Hematopoietic multipotent progenitor cell treated with erythropoietin and hydrocortisone succinate and interleukin-3 and kit ligand, for 4 days (in vitro differentiated cells): ENCODE measurements at regions not wholly inside any gene's neighbourhood (a gene's known extent, or its start where the extent isn't known, plus 50 kb on each side); places are given as distances from the start of the nearest gene placed in this dataset.
A peak's percentile ranks its signal among the peaks of the same experiment; 100 is the strongest.

Experiments used
- DNase-seq: peaks from one replicate; pipeline ENCODE4 v3.0.0-alpha.2; 2015

DNA sequence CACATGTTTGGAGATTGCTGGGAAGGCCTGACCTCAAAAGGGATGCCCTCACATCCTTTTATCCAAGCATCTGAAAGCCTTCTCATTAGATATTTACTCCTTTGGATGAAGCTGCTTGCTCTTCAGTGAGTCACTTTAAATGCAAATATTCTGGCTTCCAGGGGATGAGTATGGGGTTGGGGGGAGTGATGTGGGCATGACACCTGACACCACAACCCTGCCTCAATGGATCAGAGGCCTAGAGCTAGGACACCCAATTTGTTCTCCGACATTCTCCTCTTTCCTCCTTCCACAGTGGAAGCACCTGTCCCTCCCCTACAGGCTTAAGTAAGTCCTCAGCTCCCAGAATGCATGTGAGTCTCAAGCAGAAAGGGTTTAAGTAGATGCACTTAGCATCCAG is 238.3 kb downstream of the OMA1 start:
- DNase-seq: no peak

DNA sequence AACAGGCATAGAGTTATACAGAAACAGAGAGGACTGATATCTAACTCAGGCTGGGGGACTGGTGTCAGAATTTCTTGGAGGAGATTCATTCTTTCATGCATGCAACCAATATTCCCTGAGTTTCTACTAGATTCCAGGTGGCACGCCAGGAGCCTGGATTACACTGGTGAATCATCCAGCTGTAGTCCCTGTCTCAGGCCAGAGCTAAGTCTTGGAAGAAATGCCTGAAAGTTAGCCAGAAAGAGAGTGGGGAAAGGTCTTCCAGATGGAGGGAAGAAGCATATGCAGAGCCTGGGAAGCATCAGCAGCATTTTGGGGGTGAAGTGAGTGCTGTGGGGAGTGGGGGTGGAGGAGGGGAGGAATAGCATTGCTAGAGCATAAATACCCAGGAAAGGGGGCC is 239.1 kb downstream of the OMA1 start:
- DNase-seq: no peak

DNA sequence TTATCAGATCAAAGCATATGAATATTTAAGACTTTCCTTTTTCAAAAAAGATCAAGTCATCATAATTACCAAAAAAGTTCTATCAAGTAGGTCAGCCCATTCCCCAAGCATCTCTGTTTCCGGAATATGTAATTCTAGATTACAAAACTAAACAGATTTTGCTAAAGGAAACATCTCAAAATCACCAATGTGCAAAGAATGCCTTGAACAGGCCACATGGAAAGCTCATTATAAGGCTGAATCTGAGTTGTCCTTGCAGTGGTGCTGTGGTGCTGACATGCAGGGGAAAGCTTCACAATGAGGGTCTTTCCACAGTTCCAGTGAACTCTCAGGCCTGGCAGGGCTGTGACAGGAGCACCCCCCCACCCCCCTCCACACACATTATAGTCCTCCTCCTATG is 240.9 kb downstream of the OMA1 start:
- DNase-seq: no peak

DNA sequence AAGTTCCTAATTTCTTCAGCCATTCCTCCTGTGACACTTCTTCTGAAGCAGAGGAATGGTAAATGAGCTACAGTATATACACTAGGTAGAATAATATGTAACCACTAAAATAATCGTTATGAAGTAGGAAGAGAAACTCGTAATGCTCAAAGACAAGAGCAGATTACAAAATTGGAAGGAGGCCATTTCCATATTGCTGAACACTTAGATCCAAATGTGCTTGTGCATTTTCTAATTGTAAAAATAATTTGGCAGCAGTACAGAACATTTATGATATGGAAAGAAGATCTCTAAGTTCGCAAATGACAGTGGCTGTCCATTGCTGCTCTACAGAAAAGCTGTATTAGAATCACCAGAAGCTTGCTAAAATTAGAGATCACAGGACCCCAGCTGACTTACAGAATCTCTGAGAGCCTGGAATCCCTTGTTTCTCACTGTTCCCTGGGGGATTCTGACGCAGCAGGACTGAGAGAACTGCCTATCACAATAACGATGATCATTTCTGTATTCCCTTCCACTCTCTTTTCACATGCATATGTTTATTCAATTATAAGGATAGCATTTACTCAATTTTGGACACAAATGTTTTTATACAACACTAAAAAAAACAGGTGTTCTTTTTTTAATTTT is 242.1 kb downstream of the OMA1 start:
- no peak for DNase-seq

DNA sequence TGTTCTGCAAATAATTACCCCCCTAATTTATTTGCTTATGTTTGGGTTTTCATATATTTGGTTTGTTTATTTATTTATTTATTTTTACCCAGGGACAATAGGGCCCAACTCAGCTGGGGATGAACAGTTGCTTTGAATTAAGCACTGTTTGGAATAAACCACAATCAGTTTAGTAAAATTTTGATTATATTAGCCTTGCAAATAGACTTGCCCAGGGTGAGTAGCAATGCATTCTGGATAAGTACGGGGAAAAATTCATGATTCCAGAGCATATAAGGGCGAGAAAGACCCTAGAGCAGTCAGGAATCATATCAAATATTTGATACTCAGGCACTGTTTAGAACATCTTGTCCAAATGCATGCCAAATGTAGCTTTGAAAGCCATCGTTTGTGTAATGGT is 242.7 kb downstream of the OMA1 start:
- no peak for DNase-seq

DNA sequence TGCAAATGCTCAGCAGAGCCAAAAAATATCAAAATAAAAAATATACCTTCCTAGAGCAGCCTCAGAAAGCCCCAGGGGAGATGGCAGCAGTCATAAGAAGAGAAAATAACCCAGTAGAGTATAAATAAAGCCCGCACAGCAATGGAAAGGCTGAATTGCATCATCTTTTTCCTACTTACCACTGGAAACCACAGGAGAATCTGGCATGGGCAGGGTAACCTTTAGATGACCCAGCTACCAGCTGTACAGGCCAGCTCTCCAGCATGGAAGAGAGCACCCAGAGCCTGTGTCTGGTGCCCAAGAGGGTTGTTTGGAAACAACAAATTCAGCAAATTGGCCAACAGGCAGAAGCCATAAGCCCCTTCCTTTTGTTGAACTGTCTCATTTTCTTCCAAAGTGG is 253.1 kb downstream of the OMA1 start:
- no peak for DNase-seq

DNA sequence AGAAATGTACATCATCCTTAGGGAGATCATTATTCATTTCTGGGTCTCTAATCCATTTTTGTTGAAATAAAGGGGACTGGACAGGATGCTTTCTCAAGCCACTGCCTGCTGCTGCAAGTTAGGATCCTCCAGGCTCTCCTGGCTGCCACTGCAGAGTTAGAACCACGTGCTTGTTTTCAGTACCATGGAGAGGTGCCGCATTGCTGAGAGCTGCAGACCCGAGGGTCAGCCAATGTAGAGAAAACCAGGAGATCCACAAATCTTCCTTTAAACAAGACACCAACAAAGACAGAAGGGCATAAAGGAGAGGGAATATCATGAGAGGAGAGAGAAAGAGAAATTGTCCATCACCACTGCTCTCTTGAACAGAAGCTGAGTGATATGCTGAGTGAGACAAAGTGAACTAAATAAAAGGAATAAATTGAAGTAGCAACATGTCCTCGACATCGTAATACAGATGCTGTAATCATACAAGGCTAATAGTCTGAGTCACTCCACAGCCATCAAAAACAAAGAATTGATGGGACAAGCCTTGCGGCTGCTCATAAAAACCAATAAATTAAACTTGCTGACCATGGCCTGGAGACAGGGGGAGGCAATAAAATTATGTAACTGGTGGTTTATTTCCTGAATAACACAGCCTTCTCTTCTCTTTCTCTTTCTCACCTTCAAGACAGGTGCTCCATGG is 255.7 kb downstream of the OMA1 start:
- peak; percentile 56 for DNase-seq

DNA sequence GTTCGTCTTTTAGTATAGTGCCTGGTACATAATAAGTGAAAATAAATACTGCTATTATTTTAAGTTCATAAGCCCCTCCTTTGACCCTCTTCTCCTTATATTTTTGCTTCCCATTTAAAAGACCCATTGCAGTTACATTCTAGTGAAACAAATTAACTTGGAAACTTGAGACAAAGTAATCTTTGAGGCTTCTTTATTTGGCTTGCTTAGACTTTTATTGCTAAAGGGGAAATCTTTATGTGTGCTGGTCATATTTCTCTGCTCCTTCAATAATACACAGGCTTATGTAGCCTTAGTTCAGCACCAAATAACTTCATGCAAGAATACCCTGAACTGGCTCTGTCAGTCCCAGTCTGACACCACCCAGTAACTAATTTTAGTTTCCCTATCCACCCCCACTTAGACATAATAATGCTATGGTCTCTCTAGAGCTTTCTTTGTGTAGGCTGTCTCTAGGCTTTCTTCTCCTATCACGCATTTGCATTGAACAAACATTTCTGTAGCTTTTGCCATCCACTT is 257.8 kb downstream of the OMA1 start:
- DNase-seq: no peak

DNA sequence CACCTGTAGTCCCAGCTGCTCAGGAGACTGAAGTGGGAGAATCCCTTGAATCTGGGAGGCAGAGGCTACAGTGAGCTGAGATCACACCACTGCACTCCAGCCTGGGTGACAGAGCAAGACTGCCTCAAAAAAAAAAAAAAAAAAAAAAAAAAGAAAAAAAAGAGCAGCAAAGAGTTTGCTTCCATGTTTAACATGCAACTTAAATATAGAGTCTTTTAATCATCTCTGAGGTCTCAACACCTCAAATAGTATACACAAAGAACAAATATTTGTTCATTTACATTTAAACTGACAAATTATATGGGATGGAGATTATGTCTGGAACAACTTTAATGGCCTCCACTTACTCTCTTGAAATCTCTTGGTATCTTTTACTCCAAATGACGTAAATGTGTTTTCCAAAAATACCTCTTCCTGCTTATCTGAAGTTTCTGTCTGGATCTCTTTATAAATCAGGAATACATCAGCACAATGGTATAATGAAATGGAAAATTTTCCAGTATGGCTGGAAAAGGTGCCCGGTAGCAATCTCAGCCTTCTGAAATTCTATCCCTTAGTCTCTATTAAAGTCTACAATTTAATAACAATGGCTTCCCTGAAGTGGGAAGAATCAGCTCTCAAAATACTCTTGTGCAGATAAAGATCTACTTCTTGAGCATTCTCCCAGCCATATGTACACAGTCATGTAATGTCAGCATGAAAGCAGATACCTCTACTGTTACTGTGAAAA is 258.5 kb downstream of the OMA1 start:
- DNase-seq: no peak

DNA sequence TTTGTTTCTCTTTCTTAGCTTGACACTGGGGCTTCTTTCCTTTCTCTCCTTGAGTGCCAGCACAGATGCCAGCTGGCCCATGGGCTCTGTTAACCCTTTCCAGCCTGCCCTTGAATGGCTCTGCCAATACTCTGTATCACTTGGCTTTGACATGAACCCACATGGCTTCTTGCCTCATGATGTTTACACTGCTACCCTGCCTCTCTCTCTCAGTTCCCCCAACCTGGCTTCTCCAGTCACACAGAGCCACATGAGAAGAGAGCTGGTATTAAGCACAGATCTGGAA is 262.4 kb downstream of the OMA1 start:
- DNase-seq: no peak

DNA sequence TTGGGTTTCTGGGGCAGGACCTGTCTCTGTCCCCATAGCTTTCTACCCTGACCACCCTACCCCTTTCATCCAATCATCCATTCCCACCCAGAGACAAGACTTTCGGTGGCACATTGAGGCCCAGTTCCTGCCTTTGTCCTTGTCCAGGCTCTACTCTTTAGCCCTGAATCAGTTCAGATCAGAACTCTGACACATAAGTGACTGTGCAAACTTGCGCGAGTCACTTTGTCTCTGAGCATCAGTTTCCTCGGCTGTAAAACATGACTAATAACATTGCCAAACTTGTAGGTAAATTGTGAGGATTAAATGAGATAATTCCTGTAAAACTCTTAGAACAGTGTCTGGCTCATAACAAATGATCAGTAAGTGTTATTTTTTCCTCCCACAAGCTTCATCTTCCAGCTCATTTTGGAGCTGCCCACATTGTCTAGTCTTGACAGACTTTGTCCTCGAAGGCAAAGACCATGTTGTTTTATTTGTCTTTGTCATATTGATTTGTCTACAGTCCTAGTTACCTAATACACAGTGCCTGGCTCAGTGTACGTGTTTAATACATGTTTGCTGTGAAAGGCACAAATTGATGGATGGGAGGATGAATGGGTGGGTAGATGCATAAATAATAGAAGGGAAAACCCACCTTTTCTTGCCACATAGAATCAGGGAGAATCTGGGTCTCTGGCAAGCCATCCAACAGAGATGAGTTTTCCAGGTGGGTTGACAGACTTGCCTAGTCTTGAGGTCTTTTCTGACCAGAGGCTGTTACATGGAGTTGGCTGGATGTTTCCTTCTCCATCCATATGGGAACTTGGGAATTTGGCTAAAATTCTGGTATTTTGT is 262.9 kb downstream of the OMA1 start:
- DNase-seq: no peak

DNA sequence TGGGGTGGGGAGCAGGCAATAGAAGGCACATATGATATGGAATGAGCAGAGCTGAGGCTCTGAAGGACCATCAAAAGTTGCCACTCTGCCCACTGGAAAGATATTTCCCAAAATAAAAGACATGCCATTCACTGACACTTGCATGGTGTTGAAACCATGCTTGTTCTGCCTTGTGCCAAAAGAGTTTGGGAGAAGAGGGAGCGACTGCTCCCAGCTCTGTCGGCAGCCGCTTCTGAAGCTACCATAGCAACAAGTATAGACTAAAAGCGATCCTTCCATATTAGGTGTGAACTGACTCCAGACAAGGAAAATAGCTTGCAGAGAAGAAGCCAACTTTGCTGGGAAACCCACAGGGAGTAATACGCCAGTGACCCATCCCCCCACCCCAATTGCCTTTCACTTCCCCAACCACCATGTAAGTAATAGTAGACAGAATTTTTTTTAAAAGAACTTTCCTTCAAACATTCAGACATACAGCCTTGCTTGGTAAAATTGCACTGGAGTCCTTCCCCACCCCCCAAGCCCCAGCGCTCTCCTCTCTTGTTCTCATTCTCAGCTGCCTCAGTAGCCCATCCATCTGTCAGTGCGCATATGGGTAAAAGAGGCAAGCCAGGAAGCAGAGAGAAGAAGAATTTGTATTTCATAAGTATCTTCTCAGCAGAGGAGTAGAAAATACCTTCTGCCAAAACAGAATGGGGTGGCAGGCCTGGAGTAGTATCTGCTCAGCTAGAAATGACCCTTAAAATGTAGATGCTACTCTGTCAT is 263.7 kb downstream of the OMA1 start:
- DNase-seq: no peak

DNA sequence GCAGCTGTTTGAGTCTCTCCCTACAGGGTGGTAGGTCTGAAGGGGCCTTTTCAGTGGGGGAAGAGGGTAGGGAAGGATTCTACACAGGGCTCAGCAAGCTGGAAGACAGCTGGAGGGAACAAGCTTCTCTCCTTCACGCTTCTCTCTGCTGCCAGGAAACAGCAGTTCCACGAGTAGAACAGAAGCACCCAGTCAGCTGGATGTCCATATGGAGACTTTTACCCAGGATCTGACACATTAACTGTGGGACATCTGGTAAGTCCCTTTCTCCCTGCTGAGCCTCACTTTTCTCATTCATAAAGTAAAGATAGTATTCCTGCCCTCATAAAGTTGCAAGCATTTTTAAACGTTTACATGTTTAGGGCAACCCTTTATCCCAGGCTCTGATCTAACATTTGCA is 280.3 kb downstream of the OMA1 start:
- DNase-seq: no peak

DNA sequence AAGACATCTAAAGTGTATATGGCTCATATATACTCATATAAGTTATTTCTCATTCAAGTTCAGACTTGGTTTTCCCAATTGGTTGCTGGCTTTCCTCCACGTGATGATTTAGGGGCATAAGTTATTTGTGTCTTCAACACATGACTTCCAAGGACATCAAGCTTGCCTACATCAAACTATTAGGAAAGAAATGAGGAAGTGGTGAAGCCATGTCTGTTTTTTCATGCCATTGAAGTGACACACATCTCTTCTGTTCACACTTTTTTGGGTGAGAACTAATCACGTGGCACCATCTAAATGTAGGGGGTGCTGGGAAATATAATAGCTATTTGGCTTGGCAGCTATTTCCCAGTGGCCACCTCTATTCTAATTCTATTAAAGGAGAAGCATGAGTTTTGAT is 282.1 kb downstream of the OMA1 start:
- DNase-seq: no peak

DNA sequence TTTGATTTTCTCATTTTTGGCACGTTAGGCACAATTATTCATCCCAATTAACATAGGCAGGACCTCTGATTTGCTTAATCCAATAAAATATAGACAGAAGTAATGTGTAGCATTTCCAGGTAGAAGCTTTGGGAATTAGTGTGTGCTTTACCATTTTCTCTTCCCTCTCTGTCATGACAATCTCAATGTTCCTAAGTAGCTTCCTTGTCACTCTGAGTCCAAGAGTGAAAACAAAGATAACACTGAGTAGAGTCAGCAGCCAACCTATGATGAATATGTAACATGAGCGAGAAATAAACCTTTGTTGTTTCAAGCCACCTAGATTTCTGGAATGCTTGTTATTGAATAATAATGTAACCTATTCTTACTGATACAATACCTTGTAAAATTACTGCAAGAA is 283.8 kb downstream of the OMA1 start:
- no peak for DNase-seq

DNA sequence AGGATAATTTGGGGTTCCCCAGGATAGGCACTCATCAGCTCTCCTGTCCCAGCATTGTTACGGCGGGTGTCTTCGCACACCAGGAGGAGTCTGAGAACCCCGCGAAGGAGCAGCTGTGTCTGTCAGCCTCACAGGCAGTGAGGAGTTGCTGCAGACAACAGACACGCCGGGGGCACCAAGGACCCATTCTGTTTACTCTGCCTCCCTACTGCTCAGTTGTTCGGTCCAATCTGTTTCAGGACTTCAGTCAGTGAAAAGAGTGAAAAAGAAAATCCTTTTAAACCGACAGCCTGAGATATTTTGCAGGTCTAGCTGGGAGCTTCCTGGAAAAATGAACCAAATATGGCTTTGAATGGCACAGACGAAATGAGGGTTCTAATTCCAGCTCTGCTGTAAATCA is 288.4 kb downstream of the OMA1 start:
- DNase-seq: no peak

DNA sequence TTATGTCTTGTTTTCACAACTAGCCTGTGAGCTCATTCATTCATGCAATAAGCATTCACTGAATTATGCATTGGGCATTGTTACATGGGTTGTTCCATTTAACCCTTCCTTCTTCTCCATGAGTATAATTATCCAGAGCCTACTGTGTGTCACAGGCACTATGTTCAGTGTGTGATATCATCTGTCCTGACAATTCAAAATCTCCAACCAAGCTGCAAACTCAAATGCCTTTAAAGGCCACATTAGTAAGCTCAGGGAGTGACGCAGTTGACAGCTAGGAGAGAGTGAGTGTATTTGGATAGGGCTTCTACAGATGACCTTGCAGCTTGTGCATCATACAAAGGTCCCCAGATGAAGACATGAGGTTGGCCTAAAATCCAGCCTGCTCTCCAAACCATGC is 289.5 kb downstream of the OMA1 start:
- no peak for DNase-seq

DNA sequence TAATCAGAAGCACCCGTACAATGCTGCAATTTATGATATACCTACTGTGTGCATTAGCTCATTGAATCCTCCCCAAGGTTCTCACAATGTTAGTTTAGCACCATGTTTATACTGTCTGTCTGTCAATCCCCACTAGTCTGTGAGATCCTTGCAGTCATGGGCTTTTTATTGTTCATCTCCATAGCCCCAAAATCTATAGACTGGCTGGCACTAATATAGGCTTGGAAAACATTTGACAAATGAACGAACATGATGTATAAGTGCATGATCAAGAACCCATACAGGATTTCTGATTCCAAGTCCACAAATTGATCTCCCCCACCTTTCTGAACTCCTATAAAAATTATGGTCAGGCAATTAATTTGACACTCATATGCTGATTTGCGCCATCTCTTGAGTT is 290.0 kb downstream of the OMA1 start:
- no peak for DNase-seq

DNA sequence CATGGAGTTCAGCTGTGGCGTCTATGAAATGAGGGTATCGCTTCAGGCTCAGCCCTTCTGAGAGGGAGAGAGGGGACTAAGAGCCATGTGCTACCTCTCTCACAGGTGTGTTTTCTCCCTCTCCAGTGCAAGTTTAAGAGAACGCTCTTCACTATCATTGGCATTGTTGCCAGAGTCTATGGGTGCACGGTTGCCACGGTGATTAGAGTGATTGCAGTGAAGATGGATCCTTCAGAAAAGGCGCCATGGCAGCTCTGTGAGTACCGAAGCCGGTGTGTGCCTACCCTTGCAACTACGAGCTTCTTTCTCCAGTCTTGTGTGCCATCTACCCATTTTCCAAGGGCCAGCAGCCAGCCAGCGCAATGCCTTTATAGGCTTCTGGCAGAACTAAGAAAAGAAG is 290.5 kb downstream of the OMA1 start:
- DNase-seq: no peak

DNA sequence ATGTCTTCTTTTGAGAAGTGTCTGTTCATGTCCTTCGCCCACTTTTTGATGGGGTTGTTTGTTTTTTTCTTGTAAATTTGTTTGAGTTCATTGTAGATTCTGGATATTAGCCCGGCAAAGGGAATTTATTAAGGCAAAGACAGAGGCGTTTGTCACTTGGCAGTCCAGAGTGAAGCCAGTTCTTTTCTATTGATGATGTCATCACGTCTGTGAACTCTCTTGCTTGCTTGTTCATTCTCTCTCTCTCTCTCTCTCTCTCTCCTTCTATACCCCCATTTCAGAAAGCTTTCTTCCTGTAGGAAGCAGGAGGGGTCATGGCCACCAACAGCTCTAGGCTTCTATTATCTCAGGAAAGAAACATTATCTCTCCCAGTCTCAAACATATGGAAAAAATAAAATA is 291.3 kb downstream of the OMA1 start:
- no peak for DNase-seq

DNA sequence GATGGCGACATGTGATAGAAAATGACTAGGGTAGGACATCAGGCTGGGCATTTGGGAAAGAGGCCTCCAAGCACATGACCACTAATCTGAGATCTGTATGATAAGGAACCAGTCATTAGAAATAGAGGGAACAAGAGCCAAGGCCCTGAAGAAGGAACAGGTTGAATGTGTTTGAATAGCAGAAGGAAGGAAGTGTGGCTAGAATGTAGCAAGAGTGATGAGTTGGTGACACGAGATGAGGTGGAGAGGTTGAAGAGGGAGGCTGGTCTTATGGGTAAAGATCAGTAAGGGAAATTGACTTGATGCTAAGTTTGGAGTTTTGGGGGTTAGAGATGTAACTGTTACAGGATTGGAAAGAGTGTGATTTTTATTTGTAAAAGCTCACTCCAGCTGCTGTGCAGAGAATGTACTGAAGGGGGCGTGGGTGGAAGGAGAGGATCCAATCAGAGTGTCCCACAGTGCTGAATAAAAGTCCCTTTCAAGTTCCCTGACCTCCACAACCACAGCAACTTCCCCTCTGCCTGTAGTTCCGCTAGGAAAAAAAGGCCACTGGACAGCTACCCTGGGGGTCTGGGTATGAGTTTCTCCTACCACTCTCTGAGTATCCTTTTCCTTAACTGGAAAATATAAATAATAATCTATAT is 295.0 kb downstream of the OMA1 start:
- peak; percentile 74 for DNase-seq

DNA sequence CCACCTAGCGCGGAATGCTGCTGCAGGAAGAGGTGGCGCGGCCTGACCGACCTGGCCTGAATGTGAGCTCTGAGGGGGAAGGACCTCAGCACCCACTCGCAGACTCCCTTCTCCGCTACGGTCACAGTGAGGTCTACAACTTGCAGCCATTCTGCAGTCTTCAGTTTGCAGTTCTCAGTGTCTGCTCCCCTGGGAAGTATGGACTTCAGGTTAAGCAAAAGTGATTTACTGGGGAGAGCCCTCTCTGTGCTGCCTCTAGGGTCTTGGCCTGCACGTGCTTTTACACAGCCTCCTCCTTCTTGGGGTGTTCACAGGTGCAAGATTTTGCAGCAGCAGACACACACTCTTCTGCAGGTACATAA is 296.0 kb downstream of the OMA1 start:
- DNase-seq: no peak
